ENCODE measurements at regions not wholly inside any gene's neighbourhood (a gene's known extent, or its start where the extent isn't known, plus 50 kb on each side); places are given as distances from the start of the nearest gene placed in this dataset.

DNA sequence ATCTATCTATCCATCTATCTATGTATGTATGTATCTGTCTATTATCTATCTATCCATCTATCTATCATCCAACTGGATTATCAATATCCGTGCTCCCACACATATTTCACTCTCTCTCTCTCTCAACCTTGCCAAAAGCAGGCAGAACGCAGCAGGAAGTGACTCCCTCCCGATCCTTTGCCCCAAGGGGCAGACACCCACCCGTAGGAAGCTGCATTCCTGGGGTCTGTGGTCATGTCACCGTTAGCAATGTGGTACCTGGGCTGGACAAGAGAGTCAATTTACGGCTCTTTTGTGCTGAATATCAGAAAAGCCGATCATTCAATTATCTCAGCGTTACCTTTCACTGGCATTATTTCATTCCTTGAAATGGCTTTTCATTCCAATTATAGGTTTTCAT, 119.6 kb upstream of the PPP2R3B start:
- no peak for TF ChIP-seq ZNF274 (IDR thresholded peaks at IDR 0.05; ENCODE audit: low read depth, low read length)
- TF ChIP-seq SUZ12 (IDR thresholded peaks at IDR 0.05; ENCODE audit: extremely low read depth, insufficient read depth, insufficient read length), result no peak
- TF ChIP-seq YY1 (IDR thresholded peaks at IDR 0.05; ENCODE audit: insufficient read depth, insufficient read length), result no peak

Measured in NT2/D1 (cell line).